T-helper 1 cell treated with Interleukin-12 subunit alpha and Interleukin-12 subunit beta and Interleukin-4 antibody, amounts not matched to agents 30 ng/mL and 1 ng/mL, for 36 hours (primary cell): ENCODE measurements at regions not wholly inside any gene's neighbourhood (a gene's known extent, or its start where the extent isn't known, plus 50 kb on each side); places are given as distances from the start of the nearest gene placed in this dataset.
"Not testable (repeated sequence)": the region's sequence is repeated elsewhere in the genome, so short reads cannot be mapped to it uniquely, and the experiment has no call there.

ENCODE experiments used
- intact Hi-C: fragments of 100-400 bp; cut with micrococcal nuclease; formaldehyde crosslinking; loops from one replicate; pipeline ENCODE4 v1.15.1; 2024

DNA sequence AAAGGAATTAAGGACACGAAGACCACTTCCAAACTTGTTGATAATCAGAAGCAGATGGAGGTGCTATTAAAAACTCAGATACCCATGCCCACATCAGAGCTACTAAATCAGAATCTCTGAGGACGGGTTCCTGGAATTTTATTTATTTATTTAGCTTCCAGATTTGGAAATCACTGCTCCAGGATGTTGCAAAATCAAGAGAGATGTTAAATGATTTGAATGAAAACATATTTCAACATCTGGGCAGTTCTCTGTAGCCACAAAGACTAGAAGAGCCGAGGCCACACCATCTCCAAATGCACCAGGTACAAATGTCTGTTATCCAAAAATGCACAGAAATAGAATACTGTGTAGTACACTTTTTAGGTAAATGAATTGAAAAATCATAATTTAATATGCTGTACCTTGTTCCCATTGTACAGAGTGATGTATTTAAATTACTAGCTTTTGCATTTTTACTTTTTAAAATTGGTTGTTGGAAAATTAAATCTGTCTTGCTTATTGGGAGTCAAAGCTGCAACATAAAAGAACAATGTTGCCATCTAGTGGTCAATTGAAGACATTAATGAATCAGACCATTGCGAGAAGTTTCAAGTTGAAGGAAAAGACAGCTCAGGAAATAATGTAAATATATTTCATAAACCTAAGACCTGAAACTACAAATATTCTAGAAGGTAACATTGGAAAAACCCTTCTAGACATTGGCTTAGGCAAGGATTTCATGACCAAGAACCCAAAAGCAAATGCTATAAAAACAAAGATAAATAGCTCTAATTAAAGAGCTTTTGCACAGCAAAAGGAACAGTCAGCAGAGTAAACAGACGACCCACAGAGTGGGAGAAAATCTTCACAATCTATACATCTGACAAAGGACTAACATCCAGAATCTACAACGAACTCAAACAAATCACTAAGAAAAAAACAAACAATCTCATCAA is 151.3 kb upstream of the TTC29 start:
- intact Hi-C loops = loop anchor here (1.0 kb wide), 5 partner anchors 78 to 1141 kb away; no protein-coding TSS in a partner anchor

GRCh38 chr4:147101678-147102077 is 156.0 kb upstream of the TTC29 start:
- intact Hi-C loops = no loop called here

- intact Hi-C loops = no loop called here
Measured at GRCh38 chr4:147102596-147102995, 156.9 kb upstream of the TTC29 start.

- intact Hi-C loops = no loop called here
Measured at GRCh38 chr4:147103403-147103946, 157.8 kb upstream of the TTC29 start.

DNA sequence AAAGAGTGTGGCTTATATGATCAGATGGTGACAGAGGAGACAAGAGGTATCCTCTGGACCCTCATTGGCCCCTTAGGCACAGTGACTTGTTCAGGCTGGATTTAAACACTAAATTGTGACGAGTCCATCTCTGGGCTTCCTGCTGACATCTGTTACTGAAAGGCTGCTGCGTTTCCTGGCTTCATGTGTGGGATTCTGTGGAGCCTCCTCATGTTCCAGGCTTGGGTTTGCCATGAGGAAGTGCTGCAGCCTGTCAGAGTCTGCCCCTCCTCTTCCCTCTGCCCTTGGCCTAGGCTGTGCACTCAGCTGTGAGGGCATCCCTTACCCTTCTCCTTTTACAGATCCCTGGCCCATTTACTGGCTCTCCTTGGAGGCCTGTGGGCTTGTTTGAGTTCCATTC is 159.1 kb upstream of the TTC29 start:
- intact Hi-C loops = no loop called here

DNA sequence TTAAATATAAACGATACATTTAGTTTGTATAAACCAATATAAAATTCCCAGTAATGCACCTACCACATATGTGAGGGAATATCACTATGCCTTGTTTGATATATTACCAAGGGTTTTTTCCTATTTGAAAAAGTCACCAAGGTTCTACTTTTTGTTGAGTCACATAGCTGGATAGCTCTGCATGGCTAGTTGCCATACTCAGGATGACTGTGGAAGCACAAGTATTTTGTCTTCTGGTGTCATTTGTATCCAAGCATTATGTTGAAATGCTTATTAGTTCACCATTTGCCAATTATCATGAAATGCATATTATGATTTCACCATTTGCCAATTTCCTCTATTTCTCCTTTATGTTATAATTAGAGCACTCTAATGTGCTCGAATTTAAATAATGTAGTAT is 162.7 kb upstream of the TTC29 start:
- intact Hi-C loops = no loop called here

- intact Hi-C loops = no loop called here
Measured at GRCh38 chr4:147109800-147110199, 164.1 kb upstream of the TTC29 start.

DNA sequence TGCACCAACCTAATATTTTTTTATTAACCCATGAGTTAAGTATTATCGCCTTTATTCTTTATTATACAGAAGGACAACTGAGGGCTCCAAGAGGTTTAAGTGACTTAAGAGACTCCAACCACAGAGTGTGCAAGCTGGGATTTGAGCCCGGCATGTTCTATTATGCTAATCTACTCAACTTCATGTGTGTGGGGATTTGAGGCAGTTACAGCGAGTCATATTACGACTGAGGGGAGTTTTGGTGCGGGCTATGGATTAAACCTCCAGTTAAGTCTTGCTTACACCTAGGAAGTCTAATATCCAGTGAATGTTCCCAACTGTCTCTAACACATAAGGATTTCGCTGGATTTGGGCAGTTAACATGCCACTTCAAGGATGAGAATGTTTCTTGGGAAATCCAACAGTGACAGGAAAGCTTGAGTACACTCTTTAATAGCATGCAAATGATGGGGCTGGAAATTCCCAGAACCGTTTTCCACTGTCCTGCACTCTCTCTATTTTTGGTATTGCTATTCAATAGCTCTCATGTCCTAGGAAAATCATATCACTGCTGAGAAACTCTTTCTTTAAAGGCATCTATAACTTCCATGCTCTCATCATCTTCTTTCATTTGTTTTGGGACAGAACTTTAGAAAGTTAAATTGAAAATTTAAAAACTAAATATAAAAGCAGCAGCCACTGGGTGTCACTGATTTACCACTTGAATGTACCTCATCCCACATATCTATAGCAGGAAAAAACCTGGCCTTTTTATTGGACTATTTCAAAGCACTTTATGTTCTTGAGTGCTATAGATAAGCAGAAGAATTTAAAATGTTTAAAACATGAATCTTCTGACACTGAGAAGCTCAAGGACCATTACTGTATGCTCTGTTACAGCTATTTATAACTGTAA is 165.1 kb upstream of the TTC29 start:
- intact Hi-C loops = no loop called here

- intact Hi-C loops = not testable (repeated sequence)
Measured at GRCh38 chr4:147112196-147112595, 166.5 kb upstream of the TTC29 start.

DNA sequence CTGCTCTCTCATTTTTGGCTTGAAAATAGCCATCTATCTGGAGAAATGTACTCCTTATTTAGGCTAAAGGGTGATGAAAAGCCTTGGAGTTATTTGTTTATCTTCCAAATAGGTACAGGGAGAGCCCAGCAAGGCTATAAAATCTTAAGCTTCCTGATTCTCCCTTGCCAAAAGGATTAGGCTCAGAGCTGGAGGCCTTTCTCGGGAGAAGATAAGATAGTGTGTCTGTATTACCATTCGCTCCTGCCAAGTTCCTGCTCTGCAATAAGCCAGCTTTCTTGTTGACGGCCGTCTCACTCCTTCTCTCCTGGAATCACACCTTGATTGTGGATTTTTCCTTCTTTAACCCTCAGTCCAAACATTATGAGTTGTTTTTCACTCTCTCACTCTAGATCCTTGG is 171.8 kb upstream of the TTC29 start:
- intact Hi-C loops = no loop called here

DNA sequence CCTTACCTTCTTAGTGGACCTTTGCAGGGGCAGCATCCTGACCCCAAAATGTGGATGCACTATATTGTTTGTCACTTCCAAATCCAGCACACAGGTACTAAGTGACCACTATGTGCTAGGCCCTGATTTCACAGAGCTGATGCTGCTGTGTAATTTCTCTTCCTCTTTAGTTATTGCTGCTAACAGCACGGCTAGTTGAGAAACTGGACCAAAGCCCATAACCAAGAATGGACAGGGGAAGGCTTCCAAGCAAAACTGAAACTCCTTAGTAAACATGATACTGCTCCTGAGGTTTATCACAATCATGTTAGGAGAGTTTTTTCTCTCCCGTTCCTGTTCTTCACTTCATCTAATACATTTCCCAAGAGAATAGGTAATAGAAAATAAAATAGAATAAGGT is 172.9 kb upstream of the TTC29 start:
- intact Hi-C loops = no loop called here

- intact Hi-C loops = no loop called here
Measured at GRCh38 chr4:147122685-147123084, 177.0 kb upstream of the TTC29 start.

DNA sequence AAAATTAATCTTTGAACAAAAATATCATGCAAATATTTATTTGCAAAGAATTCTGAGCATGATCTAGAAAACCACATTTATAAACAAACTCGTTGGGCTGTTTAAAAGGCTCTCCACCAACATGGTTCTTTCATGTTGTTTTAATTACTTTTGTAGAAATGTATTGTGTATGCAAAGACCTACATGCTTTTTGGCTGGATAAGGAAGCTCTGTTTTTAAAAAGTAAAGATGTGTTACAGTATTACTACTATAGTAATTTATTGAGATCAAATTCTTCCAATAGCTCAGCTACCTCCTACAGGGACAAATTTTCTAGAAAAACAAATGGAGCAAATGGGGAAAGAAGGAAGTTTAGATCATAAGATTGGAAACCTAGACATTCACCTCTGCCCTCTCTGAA is 177.5 kb upstream of the TTC29 start:
- intact Hi-C loops = no loop called here

- intact Hi-C loops = no loop called here
Measured at GRCh38 chr4:147128787-147129186, 183.1 kb upstream of the TTC29 start.

GRCh38 chr4:147129687-147130086 is 184.0 kb upstream of the TTC29 start:
- intact Hi-C loops = no loop called here

DNA sequence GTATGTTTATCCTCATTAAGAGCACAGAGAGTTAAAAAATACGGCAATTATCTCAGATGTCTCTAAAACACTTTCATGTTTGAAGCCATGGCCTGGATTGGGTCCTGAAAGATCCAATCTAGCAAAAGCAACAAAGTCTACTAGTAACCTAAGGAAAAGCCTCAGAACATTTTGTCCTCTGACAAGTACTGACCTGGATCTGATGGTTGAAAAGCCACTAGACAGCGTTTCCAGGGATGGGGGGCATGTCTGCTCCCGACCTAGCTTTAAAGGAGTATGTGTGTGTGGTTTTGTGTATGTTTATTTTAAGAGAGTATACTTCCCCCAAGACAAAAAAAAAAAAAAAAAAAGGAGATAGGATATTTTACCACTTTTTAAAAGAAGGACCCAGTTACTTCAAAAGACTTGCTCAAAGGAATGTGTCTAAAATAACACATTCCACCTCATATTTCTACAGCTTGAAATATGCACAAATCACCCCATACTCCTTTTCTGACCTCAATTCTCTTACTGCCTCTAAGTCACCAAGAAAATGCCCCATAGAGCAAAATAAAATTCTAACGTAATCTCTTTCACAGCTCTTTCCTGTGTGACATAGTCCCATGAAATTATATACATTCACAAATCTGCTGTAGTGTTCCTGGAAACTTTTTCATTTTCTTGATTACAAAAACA is 189.0 kb upstream of the TTC29 start:
- intact Hi-C loops = no loop called here

DNA sequence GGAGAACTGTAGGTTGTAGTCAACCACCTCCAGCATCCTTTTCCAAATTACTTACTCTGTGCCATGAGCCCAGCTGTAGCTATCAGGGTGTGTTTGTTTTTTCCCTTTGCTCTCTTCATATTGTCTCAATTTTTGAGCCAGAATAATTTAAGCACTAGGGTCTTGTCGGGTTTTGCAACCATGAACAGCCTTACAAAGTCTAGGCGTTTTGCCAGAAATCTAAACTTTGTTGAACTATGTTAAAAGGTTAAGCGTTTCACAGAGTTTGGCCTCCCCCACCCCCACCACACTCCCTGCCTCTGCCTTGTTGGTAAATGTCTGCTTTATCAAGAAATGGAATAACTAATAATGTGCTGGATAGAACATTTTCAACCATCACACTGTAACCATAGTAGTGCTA is 190.6 kb upstream of the TTC29 start:
- intact Hi-C loops = no loop called here

DNA sequence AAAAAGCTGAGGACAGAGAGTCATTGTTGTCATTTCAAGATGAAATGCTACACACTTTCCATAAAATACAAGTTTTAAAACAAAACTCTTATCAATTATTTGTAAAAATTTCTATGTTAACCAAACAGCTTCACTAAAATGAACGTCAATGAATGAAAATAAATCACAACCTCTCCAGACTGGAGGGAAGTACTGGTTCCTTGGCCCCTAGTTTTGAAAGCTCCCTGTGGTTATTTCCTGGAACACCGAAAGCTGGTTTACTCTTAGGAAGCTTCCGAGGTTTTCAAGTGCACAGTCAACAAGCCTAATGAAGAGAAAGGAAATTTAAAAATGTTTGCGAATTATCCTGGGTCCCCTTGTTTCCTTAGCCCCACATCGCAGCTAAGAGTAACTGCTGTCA is 191.1 kb upstream of the TTC29 start:
- intact Hi-C loops = no loop called here

DNA sequence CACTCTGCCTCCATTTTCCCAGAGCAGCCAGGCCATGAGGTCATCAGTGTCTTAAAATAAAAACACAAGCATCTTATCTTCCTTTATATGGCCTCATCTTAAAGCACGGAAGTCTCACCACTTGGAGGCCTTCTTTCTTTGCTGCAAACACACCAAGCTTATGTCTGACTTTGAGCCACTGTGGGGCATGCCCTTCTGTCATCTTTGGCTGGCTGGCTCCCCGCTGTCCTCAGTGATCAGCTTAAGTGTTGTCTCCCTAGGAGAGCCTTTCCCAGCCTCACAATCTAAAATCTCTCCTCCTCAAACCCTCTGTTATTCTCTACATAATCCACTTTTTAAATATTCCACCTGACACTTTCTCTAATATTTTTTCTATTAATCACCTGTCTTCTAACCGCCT is 191.6 kb upstream of the TTC29 start:
- intact Hi-C loops = no loop called here

GRCh38 chr4:147138171-147138570 is 192.5 kb upstream of the TTC29 start:
- intact Hi-C loops = no loop called here

GRCh38 chr4:147139455-147140198 is 194.0 kb upstream of the TTC29 start:
- intact Hi-C loops = no loop called here
